ENCODE measurements at regions not wholly inside any gene's neighbourhood (a gene's known extent, or its start where the extent isn't known, plus 50 kb on each side); places are given as distances from the start of the nearest gene placed in this dataset.

DNA sequence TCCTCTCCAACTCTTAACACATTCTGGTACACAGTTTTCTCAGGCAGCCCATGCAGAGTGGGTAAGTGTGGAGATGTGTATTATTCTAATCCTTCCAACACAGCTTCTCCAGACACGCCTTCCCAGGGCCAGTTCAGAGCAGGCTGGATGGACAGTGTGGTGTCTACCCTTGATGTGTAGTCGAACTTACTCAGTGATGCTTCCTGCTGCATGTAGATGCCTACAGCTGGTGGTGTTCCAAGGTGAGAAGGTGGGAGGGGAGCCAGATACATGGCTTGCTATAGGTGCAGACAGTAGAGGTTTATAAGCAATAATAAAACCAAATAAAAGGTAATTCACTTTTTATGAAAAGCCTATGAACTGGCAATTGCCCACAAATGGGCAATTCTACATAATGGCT is 104.0 kb downstream of the QRSL1 start (continued):
- TF ChIP-seq, protein P1, sequence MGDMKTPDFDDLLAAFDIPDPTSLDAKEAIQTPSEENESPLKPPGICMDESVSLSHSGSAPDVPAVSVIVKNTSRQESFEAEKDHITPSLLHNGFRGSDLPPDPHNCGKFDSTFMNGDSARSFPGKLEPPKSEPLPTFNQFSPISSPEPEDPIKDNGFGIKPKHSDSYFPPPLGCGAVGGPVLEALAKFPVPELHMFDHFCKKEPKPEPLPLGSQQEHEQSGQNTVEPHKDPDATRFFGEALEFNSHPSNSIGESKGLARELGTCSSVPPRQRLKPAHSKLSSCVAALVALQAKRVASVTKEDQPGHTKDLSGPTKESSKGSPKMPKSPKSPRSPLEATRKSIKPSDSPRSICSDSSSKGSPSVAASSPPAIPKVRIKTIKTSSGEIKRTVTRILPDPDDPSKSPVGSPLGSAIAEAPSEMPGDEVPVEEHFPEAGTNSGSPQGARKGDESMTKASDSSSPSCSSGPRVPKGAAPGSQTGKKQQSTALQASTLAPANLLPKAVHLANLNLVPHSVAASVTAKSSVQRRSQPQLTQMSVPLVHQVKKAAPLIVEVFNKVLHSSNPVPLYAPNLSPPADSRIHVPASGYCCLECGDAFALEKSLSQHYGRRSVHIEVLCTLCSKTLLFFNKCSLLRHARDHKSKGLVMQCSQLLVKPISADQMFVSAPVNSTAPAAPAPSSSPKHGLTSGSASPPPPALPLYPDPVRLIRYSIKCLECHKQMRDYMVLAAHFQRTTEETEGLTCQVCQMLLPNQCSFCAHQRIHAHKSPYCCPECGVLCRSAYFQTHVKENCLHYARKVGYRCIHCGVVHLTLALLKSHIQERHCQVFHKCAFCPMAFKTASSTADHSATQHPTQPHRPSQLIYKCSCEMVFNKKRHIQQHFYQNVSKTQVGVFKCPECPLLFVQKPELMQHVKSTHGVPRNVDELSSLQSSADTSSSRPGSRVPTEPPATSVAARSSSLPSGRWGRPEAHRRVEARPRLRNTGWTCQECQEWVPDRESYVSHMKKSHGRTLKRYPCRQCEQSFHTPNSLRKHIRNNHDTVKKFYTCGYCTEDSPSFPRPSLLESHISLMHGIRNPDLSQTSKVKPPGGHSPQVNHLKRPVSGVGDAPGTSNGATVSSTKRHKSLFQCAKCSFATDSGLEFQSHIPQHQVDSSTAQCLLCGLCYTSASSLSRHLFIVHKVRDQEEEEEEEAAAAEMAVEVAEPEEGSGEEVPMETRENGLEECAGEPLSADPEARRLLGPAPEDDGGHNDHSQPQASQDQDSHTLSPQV (IDR thresholded peaks at IDR 0.05): no peak
- TF ChIP-seq BACH1 (IDR thresholded peaks at IDR 0.05; ENCODE audit: borderline replicate concordance): no peak
- TF ChIP-seq, protein P2, sequence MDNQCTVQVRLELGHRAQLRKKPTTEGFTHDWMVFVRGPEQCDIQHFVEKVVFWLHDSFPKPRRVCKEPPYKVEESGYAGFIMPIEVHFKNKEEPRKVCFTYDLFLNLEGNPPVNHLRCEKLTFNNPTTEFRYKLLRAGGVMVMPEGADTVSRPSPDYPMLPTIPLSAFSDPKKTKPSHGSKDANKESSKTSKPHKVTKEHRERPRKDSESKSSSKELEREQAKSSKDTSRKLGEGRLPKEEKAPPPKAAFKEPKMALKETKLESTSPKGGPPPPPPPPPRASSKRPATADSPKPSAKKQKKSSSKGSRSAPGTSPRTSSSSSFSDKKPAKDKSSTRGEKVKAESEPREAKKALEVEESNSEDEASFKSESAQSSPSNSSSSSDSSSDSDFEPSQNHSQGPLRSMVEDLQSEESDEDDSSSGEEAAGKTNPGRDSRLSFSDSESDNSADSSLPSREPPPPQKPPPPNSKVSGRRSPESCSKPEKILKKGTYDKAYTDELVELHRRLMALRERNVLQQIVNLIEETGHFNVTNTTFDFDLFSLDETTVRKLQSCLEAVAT (IDR thresholded peaks at IDR 0.05): no peak
- no peak for TF ChIP-seq CBX5 (IDR thresholded peaks at IDR 0.05; ENCODE audit: low read depth)
- TF ChIP-seq, protein P3, sequence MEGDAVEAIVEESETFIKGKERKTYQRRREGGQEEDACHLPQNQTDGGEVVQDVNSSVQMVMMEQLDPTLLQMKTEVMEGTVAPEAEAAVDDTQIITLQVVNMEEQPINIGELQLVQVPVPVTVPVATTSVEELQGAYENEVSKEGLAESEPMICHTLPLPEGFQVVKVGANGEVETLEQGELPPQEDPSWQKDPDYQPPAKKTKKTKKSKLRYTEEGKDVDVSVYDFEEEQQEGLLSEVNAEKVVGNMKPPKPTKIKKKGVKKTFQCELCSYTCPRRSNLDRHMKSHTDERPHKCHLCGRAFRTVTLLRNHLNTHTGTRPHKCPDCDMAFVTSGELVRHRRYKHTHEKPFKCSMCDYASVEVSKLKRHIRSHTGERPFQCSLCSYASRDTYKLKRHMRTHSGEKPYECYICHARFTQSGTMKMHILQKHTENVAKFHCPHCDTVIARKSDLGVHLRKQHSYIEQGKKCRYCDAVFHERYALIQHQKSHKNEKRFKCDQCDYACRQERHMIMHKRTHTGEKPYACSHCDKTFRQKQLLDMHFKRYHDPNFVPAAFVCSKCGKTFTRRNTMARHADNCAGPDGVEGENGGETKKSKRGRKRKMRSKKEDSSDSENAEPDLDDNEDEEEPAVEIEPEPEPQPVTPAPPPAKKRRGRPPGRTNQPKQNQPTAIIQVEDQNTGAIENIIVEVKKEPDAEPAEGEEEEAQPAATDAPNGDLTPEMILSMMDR (IDR thresholded peaks at IDR 0.05 in 2 of 3, conservative IDR thresholded peaks at IDR 0.05 in 1 of 3; ENCODE audit: control insufficient read depth in 2 of 3, extremely low read depth in 1 of 3, insufficient read depth in 1 of 3, low read depth in 3 of 3, low read length in 3 of 3): no peak
